Kidney capillary endothelial cell (primary cell): ENCODE measurements at regions not wholly inside any gene's neighbourhood (a gene's known extent, or its start where the extent isn't known, plus 50 kb on each side); places are given as distances from the start of the nearest gene placed in this dataset.

ENCODE experiments used
- DNase-seq: peaks from one replicate; pipeline ENCODE4 v3.0.0-alpha.2; 2018; ENCODE audit warnings: low spot score

DNA sequence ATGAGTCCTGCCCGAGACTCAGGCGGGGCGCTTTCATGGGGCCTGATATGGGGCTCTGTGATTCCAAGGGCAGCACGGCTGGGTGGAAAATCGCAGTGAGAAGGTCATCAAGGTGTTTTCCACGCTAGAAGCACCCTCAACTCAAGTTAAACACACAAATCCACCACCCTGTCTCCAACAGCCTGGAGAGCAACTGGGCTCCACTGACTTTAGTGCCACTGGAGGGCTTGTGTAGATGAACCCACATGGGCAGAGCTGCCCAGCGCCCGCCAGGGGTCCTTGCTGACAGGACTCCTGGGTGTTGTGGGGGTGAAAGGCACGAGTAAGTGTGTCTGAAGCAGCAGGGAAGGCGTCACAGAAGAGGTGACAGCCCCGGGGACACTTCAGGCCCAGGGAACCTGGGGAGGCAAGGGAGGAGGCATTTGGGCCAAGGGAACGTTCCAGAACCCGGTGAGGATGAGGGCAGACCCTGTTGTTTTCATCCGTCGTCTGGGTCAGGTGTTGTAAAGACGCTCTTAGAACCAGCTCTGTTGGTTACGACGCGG is 51.8 kb upstream of the CTDP1 start:
- DNase-seq = no peak

- no peak for DNase-seq
Observed at GRCh38 chr18:79628416-79629248, 51.0 kb upstream of the CTDP1 start.

GRCh38 chr18:79629249-79629558 is 50.4 kb upstream of the CTDP1 start:
- no peak for DNase-seq

DNA sequence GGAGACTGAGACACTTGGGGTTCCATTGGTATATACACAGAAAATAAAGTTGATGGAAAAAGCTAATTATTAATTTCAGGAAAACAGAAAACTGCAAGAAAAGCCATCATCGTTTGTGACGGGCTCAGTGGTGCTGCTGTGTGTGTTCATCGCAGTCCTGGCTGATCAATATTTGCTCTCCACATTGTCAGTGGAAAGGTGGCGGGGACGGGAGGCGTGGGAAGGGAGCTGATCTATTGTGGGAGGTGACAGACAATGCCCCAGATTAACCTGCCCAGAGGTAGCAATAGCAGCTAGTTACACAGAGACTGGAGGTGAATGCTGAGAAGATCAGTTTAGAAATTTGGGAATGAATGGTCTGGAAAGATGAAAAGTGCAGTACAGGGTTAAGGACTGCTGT is 50.0 kb upstream of the CTDP1 start:
- DNase-seq = no peak
